ENCODE measurements at regions not wholly inside any gene's neighbourhood (a gene's known extent, or its start where the extent isn't known, plus 50 kb on each side); places are given as distances from the start of the nearest gene placed in this dataset.

- no peak for DNase-seq (ENCODE audit: low read depth)
Observed at GRCh38 chr10:62654966-62655336, 149.6 kb upstream of the ADO start.

- DNase-seq (ENCODE audit: low read depth) = no peak
Observed at GRCh38 chr10:62655337-62655994, 149.1 kb upstream of the ADO start.

- no peak for DNase-seq (ENCODE audit: low read depth)
Observed at GRCh38 chr10:62657244-62657835, 147.2 kb upstream of the ADO start.

GRCh38 chr10:62658516-62658915 is 146.0 kb upstream of the ADO start:
- DNase-seq (ENCODE audit: low read depth) = no peak

- no peak for DNase-seq (ENCODE audit: low read depth)
Observed at GRCh38 chr10:62661143-62661542, 143.4 kb upstream of the ADO start.

GRCh38 chr10:62662486-62662885 is 142.0 kb upstream of the ADO start:
- DNase-seq (ENCODE audit: low read depth) = no peak

GRCh38 chr10:62665771-62666170 is 138.7 kb upstream of the ADO start:
- no peak for DNase-seq (ENCODE audit: low read depth)

- no peak for DNase-seq (ENCODE audit: low read depth)
Observed at GRCh38 chr10:62666275-62666674, 138.2 kb upstream of the ADO start.

GRCh38 chr10:62669341-62669740 is 135.2 kb upstream of the ADO start:
- no peak for DNase-seq (ENCODE audit: low read depth)

GRCh38 chr10:62671104-62671503 is 133.4 kb upstream of the ADO start:
- no peak for DNase-seq (ENCODE audit: low read depth)

GRCh38 chr10:62681211-62681940 is 123.1 kb upstream of the ADO start:
- peak; percentile 15 for DNase-seq (ENCODE audit: low read depth)

GRCh38 chr10:62684911-62685310 is 119.6 kb upstream of the ADO start:
- DNase-seq (ENCODE audit: low read depth) = no peak

- peak; percentile 1 for DNase-seq (ENCODE audit: low read depth)
Observed at GRCh38 chr10:62687230-62687748, 117.2 kb upstream of the ADO start.

- DNase-seq (ENCODE audit: low read depth) = no peak
Observed at GRCh38 chr10:62688971-62689700, 115.4 kb upstream of the ADO start.

GRCh38 chr10:62689712-62690111 is 114.8 kb upstream of the ADO start:
- no peak for DNase-seq (ENCODE audit: low read depth)

GRCh38 chr10:62690703-62691102 is 113.8 kb upstream of the ADO start:
- DNase-seq (ENCODE audit: low read depth) = no peak

GRCh38 chr10:62691336-62691735 is 113.2 kb upstream of the ADO start:
- no peak for DNase-seq (ENCODE audit: low read depth)

- DNase-seq (ENCODE audit: low read depth) = no peak
Observed at GRCh38 chr10:62692085-62692484, 112.4 kb upstream of the ADO start.

GRCh38 chr10:62693306-62693705 is 111.2 kb upstream of the ADO start:
- no peak for DNase-seq (ENCODE audit: low read depth)

- DNase-seq (ENCODE audit: low read depth) = no peak
Observed at GRCh38 chr10:62694537-62695126, 109.9 kb upstream of the ADO start.

GRCh38 chr10:62696798-62697197 is 107.7 kb upstream of the ADO start:
- no peak for DNase-seq (ENCODE audit: low read depth)

GRCh38 chr10:62699148-62699547 is 105.4 kb upstream of the ADO start:
- no peak for DNase-seq (ENCODE audit: low read depth)
